Activated naive CD4-positive, alpha-beta T cell treated with anti-CD3 and anti-CD28 coated beads for 36 hours (primary cell): ENCODE measurements at regions not wholly inside any gene's neighbourhood (a gene's known extent, or its start where the extent isn't known, plus 50 kb on each side); places are given as distances from the start of the nearest gene placed in this dataset.

ENCODE experiments used
- CTCF ChIA-PET: fragments of 350-600 bp; sonication (Branson Sonifier 250); formaldehyde crosslinking; loops from one replicate; lab custom pipeline; 2021; ENCODE audit warnings: antibody characterized with exemption; lab: Charles Lee
- DNase-seq: peaks from one replicate; pipeline ENCODE4 v3.0.0-alpha.2; 2020
- H3K27ac Mint-ChIP-seq: one replicate; pipeline ENCODE4 v1.8.0; 2021; ENCODE audit warnings: mild to moderate bottlenecking, mixed read lengths
- H3K27me3 Mint-ChIP-seq: one replicate; pipeline ENCODE4 v1.8.0; 2021; ENCODE audit warnings: low read depth, mixed read lengths
- H3K36me3 Mint-ChIP-seq: one replicate; pipeline ENCODE4 v1.8.0; 2021; ENCODE audit warnings: low read depth, mixed read lengths
- H3K4me1 Mint-ChIP-seq: one replicate; pipeline ENCODE4 v1.8.0; 2021; ENCODE audit warnings: low read depth, mixed read lengths
- H3K4me3 Mint-ChIP-seq: one replicate; pipeline ENCODE4 v1.8.0; 2021; ENCODE audit warnings: mild to moderate bottlenecking, moderate library complexity, mixed read lengths
- H3K9me3 Mint-ChIP-seq: one replicate; pipeline ENCODE4 v1.8.0; 2021; ENCODE audit warnings: mixed read lengths
- intact Hi-C: fragments of 100-400 bp; cut with micrococcal nuclease; formaldehyde crosslinking; loops from one replicate; pipeline ENCODE4 v1.15.1; 2023

DNA sequence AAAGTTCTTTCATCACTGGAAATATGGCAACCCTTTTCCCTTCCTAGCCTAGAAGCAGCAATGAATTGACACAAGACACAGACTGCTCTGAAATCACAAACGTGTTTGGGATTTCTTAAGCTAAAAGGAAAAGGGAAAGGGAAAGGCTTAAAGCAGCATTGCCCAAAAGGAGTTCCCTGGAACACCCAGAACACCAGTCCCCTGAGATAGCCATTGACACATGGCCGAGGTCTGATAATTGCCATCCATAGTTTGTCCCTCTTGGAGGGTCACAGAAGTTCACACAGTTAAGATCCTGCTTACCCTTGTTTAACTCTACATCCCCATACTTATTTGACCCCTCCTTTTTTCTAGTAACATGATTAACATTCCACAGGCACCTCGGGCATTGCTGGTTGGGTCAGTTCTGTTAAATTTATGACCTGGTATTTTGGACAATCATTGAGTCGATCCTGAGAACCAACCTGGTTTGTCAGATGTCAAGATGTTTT lies 72.9 kb downstream of the ZNF281 start:
- CTCF ChIA-PET: interaction anchor here (0.6 to 1.1 kb wide), 2 partner anchors 12 to 155 kb away, joined by 3 to 4 read pairs; no protein-coding TSS in a partner anchor
- no peaks in the 10 kb centered on the region for H3K27me3 Mint-ChIP-seq

DNA sequence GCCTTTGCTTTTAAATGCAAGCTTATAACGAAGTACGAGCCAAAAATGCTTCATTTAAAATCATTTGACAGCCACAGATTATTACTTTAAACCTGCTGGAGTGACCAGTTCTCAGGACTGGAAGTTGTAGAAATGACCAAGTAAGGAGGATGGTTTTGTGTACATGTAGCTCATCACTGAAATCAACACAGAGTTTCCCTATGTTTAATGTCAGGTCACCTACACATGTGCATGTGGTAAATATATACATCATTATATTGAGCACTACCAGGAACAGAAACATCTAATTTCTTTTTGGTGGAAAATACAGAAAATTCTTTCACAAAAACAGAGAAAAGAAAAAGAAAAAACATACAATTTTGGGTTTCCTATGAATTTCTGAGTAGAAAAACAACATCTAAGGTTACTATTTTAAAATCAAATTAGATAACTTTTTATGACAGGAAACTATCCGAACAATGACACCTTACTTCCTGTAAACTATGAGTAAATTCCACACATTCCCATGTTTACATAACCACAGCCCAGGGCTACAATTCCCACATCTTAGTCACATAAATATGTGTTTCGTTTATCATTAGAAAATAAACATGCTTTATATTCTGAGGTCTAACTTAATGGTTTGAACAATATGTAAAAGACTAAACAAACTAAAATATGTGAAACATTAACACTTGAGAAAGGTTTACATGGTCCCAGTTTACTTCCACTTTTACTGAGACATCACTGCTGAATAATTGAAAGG lies 73.6 kb downstream of the ZNF281 start:
- Mint-ChIP-seq H3K9me3 (no peaks in the 10 kb centered on the region), H3K4me1 (peaks cover 24% of the 10 kb centered on the region), H3K27ac (no peak overlapping the region), H3K36me3 (no peaks in the 10 kb centered on the region), H3K4me3 (no peak overlapping the region), H3K27me3 (no peaks in the 10 kb centered on the region)
- CTCF ChIA-PET: interaction anchor here (1.1 kb wide), 1 partner anchor 155 kb away, joined by 3 read pairs; no protein-coding TSS in a partner anchor
- intact Hi-C loops: loop anchor here (2.0 kb wide), 1 partner anchor 721 kb away; no protein-coding TSS in a partner anchor
- no peak for DNase-seq

More for the DNA sequence above, 72.9 kb downstream of the ZNF281 start:
- no peak for DNase-seq
- no peaks in the 10 kb centered on the region for H3K36me3 Mint-ChIP-seq
- H3K4me3 Mint-ChIP-seq: no peak overlapping the region
- intact Hi-C loops: loop anchor here (2.0 kb wide), 1 partner anchor 720 kb away; no protein-coding TSS in a partner anchor
- H3K27ac Mint-ChIP-seq: no peak overlapping the region
- no peaks in the 10 kb centered on the region for H3K9me3 Mint-ChIP-seq
- peaks cover 24% of the 10 kb centered on the region for H3K4me1 Mint-ChIP-seq

DNA sequence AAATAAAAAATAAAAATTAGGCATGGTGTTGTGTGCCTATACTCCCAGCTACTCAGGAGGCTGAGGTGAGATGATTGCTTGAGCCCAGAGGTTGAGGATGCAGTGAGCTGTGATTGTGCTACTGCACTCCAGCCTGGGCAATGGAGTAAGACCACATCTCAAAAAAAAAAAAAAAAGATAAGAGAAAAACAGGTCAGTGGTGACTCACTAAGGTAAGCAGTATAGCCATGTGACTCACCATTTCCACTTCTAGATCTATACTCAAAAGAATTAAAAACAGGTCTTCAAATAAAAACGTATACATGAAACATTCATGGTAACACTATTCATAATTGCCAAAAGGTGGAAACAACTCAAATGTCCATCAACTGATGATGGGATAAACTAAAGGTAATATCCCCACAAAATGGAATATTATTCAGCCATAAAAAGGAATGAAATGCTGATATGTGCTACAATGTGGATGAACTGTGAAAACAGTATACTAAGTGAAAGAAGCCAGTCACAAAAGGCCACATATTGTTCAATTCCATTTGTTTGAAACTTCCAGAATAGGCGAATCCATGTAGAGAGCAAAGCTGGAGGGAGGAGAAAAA lies 75.1 kb downstream of the ZNF281 start:
- CTCF ChIA-PET: interaction anchor here (0.7 kb wide), 2 partner anchors 131 to 133 kb away, joined by 3 read pairs; no protein-coding TSS in a partner anchor
- Mint-ChIP-seq H3K4me3 (no peak overlapping the region), H3K4me1 (peaks cover 24% of the 10 kb centered on the region), H3K9me3 (no peaks in the 10 kb centered on the region), H3K27ac (no peak overlapping the region), H3K36me3 (no peaks in the 10 kb centered on the region), H3K27me3 (no peaks in the 10 kb centered on the region)
- intact Hi-C loops: loop anchor here (1.0 kb wide), 1 partner anchor 18 kb away; no protein-coding TSS in a partner anchor
- DNase-seq: no peak

DNA sequence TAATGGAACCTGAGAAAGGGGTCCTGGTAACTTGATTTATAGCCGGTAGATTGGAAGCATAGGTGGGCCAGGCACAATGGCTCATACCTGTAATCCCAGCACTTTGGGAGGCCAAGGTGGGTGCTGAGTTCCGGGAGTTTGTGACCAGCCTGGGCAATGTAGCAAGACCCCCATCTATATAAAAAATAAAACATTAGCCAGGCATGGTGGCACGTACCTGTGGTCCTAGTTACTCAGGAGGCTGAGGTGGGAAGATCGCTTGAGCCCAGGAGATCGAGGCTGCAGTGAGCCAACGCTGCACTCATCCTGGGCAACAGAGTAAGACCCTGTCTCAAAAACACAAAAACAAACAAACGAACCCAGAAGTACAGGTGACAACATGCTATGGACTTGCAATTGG lies 76.5 kb downstream of the ZNF281 start:
- intact Hi-C loops: no loop called here
- CTCF ChIA-PET: no interaction called here

DNA sequence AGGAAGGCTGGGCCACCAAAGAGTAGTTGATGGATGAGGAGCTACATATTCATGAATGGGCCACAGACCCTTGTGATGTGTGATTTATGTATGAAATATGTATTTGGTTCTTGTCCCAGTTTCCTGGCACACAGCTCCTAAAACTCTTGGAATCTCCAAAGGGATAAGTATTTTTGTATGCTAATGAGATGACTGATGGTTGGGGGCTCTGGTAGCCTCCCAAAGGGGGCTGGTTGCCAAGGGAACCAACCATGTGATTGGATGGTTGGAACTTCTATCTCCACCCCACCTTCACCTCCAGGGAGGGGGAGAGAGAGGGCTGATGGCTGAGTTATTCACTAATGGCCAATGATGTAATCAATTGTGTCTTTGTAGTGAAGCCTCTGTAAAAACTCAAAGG lies 77.1 kb downstream of the ZNF281 start:
- CTCF ChIA-PET: no interaction called here
- no peaks in the 10 kb centered on the region for H3K36me3 Mint-ChIP-seq

More for the DNA sequence above, 76.5 kb downstream of the ZNF281 start:
- Mint-ChIP-seq H3K27me3 (no peaks in the 10 kb centered on the region), H3K9me3 (no peaks in the 10 kb centered on the region), H3K4me1 (peaks cover 24% of the 10 kb centered on the region), H3K27ac (no peak overlapping the region), H3K4me3 (no peak overlapping the region), H3K36me3 (no peaks in the 10 kb centered on the region)
- DNase-seq: no peak

DNA sequence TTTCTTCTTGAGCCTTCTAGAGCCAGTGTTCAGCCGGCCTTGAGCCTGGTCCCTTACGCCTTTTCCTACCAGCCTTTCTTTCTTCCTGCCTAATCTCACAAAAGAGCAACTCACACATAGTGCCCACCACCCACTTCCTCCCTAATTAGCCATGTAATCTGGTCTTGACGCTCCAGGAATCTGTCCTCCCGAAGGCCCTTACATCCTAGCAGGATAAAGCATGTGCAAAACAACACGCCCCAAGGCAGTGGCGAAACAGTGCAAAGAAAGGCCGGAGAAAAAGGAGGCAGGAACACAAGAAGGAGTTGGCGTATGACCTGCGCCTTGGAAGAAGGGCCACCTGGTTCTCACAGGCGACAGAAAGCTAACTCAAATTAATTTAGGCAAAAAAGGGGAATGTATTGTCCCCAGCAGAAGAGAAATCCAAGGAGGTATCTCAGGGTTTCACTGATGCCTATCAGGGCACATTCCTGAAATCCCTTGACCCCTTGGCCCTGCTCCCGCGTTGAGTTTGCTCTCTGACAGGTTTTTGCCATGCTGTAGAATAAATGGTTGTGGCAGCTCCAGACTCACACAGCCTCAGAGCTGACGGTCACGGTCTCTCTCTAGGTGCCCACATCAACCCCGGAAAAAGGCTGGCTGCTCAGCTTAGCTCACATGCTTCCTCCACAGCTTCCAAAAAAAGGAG lies 79.0 kb downstream of the ZNF281 start:
- CTCF ChIA-PET: interaction anchor here (0.7 kb wide), 1 partner anchor 49 kb away, joined by 3 read pairs; no protein-coding TSS in a partner anchor
- no peaks in the 10 kb centered on the region for H3K9me3 Mint-ChIP-seq
- peaks cover 4% of the 10 kb centered on the region for H3K4me1 Mint-ChIP-seq
- peaks cover 4% of the 10 kb centered on the region for H3K27me3 Mint-ChIP-seq
- no peak overlapping the region for H3K27ac Mint-ChIP-seq
- DNase-seq: no peak
- intact Hi-C loops: no loop called here
- H3K4me3 Mint-ChIP-seq: no peak overlapping the region
- no peaks in the 10 kb centered on the region for H3K36me3 Mint-ChIP-seq

More for the DNA sequence above, 77.1 kb downstream of the ZNF281 start:
- DNase-seq: no peak
- Mint-ChIP-seq H3K4me3 (no peak overlapping the region), H3K27me3 (no peaks in the 10 kb centered on the region), H3K4me1 (peaks cover 18% of the 10 kb centered on the region), H3K9me3 (no peaks in the 10 kb centered on the region), H3K27ac (no peak overlapping the region)
- intact Hi-C loops: no loop called here

DNA sequence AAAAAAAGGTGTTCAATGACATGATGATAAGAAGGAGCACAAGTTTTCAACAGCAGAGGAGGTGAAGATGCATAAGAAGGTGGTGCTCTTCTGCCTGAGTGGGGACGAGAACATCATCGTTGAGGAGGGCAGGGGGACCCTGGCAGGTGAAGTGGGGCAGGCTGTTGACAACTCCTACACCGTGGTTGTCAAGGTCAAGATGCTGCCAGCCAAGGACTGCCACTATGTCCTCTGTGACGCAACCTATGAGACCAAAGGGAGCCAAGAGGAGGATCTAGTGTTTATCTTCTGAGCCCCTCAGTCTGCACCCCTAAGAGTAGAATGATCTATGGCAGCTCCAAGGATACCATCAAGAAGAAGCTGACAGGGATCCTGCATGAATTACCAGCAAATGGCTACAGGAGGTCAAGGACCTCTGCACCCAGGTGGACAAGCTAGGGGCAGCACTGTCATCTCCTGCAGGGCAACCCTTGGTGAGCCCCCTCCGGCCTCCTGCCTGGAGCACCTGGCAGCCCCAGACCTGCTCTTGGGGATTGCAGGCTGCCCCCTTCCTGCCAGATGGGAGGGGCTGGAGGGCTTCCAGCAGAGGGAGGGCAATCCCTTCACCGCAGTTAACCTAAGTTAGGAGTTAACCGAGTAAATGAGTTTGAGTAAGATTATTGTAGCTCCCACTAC lies 80.5 kb downstream of the ZNF281 start:
- Mint-ChIP-seq H3K27me3 (peaks cover 4% of the 10 kb centered on the region), H3K4me1 (no peaks in the 10 kb centered on the region), H3K27ac (no peak overlapping the region), H3K36me3 (no peaks in the 10 kb centered on the region), H3K9me3 (no peaks in the 10 kb centered on the region), H3K4me3 (no peak overlapping the region)
- CTCF ChIA-PET: interaction anchor here (1.2 kb wide), 1 partner anchor 9 kb away, joined by 4 read pairs; no protein-coding TSS in a partner anchor
- DNase-seq: no peak
- intact Hi-C loops: no loop called here

DNA sequence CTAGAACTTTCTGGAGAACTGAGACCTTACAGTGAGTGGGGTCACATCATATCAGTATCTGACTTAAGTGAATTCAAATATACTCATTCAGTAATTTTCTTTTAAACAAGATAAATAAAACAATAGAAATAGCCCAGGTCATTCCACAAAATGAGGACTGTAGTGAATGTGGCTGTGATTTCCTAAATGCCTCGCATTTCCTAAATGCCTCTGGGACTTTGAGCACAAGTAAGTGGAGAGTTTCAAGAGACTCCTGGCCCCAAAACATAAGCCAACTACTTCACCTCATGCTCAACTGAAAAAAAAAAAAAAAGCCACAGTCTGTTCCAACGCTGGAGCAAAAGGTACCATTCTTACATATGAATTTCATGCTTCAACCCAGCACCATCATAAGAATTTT lies 81.5 kb downstream of the ZNF281 start:
- Mint-ChIP-seq H3K4me3 (no peak overlapping the region), H3K36me3 (no peaks in the 10 kb centered on the region), H3K27ac (no peak overlapping the region), H3K9me3 (no peaks in the 10 kb centered on the region), H3K27me3 (peaks cover 4% of the 10 kb centered on the region), H3K4me1 (no peaks in the 10 kb centered on the region)
- intact Hi-C loops: no loop called here
- no peak for DNase-seq
- CTCF ChIA-PET: no interaction called here

DNA sequence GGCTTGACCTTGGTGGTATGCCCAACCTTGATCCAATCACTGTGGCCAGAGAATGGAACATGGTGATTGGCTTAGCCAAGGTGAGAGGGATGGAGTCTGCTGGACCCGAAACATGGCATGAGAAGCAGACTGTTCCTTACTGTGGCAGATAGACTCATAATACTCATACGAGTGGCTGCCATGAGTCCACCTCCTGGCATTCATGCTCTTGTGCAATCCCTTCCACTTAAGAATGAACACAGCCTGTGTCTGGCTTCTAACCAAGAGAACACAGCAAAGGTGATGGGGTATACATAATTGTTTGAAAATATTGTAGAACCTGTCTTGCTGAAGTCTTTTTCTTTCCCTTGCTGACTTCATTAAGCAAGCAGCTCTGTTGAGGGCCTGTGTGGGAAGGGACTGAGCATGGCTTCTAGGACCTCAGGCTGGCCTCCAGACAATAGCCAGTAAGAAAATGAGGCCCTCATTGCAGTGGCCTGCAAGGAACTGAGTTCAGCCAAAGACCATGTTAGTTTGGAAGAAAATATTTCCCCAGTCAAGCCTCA lies 85.9 kb downstream of the ZNF281 start:
- Mint-ChIP-seq H3K27me3 (peaks cover 4% of the 10 kb centered on the region), H3K36me3 (no peaks in the 10 kb centered on the region), H3K27ac (no peak overlapping the region), H3K4me1 (no peaks in the 10 kb centered on the region), H3K4me3 (no peak overlapping the region), H3K9me3 (no peaks in the 10 kb centered on the region)
- DNase-seq: no peak
- intact Hi-C loops: no loop called here
- CTCF ChIA-PET: no interaction called here

DNA sequence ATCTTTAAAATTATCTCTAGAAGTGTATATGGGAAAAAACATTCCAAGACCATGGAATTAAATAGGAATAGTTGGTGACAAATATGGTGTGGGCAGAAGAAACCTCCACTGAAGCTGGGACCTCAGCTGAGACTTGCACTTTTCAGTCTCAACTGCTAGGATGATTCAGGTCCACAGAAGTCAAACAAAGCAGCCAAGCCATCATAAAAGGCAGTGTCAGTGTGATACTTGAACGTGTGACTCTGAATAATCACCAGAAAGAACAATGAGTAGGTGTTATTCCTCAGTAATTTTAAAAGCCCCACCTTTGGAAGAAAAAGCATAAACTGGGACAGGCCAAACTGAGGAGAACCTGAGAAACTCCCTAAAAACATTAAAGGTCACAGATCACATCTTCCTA lies 90.7 kb downstream of the ZNF281 start:
- H3K36me3 Mint-ChIP-seq: no peaks in the 10 kb centered on the region
- no peak overlapping the region for H3K4me3 Mint-ChIP-seq
- no peak for DNase-seq
- H3K4me1 Mint-ChIP-seq: no peaks in the 10 kb centered on the region
- H3K27me3 Mint-ChIP-seq: peaks cover 8% of the 10 kb centered on the region
- H3K27ac Mint-ChIP-seq: no peak overlapping the region
- intact Hi-C loops: no loop called here
- CTCF ChIA-PET: interaction anchor here (0.7 kb wide), 1 partner anchor 197 kb away, joined by 3 read pairs; no protein-coding TSS in a partner anchor
- no peaks in the 10 kb centered on the region for H3K9me3 Mint-ChIP-seq

DNA sequence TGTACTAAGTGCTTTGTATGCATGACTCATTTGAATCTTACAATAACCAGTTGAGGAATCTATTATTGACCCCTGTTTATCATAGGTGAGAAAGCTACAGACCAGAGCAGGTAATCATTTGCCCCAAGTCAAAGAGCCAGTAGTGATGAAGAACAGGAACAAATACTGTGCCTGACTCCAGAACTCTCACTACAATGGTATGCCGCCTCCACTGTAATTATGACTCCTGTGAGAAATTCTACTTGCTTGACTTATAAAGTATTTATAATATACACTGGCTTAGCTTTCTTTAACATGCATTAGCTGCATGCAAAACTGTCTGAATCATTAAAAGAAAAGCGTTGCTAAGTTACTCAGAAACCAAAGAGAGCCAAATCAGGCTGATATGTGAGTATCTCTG lies 92.6 kb downstream of the ZNF281 start:
- Mint-ChIP-seq H3K27ac (no peak overlapping the region), H3K4me1 (no peaks in the 10 kb centered on the region), H3K9me3 (no peaks in the 10 kb centered on the region), H3K36me3 (no peaks in the 10 kb centered on the region), H3K4me3 (no peak overlapping the region), H3K27me3 (peaks cover 8% of the 10 kb centered on the region)
- CTCF ChIA-PET: interaction anchor here (0.6 to 1.1 kb wide), 2 partner anchors 54 to 226 kb away, joined by 3 read pairs; no protein-coding TSS in a partner anchor
- DNase-seq: no peak
- intact Hi-C loops: no loop called here
